Activated CD8-positive, alpha-beta memory T cell treated with anti-CD3 and anti-CD28 coated beads, Interleukin-2, amount 10 ng/mL, durations not matched to agents 7 days and 5 days (primary cell): ENCODE measurements at regions not wholly inside any gene's neighbourhood (a gene's known extent, or its start where the extent isn't known, plus 50 kb on each side); places are given as distances from the start of the nearest gene placed in this dataset.

Source experiments
- ATAC-seq: fragments of 150-1000 bp; cut with Tn5 transposase; one replicate; pipeline ENCODE4 v1.10.0; 2021; ENCODE audit warnings: moderate library complexity
- CTCF ChIA-PET: fragments of 350-600 bp; sonication (Branson Sonifier 250); formaldehyde crosslinking; loops from one replicate; lab custom pipeline; 2021; ENCODE audit warnings: antibody characterized with exemption; lab: Charles Lee
- DNase-seq: peaks from one replicate; pipeline ENCODE4 v3.0.0-alpha.2; 2020
- H3K27ac Mint-ChIP-seq: one replicate; pipeline ENCODE4 v1.8.0; 2021; ENCODE audit warnings: mild to moderate bottlenecking, mixed read lengths
- H3K27me3 Mint-ChIP-seq: one replicate; pipeline ENCODE4 v1.8.0; 2021; ENCODE audit warnings: mixed read lengths
- H3K36me3 Mint-ChIP-seq: one replicate; pipeline ENCODE4 v1.8.0; 2021; ENCODE audit warnings: mild to moderate bottlenecking, mixed read lengths
- H3K4me1 Mint-ChIP-seq: one replicate; pipeline ENCODE4 v1.8.0; 2021; ENCODE audit warnings: mixed read lengths
- H3K4me3 Mint-ChIP-seq: one replicate; pipeline ENCODE4 v1.8.0; 2021; ENCODE audit warnings: mild to moderate bottlenecking, moderate library complexity, mixed read lengths
- H3K9me3 Mint-ChIP-seq: one replicate; pipeline ENCODE4 v1.8.0; 2022; ENCODE audit warnings: low read depth, mixed read lengths

GRCh38 chr3:25940935-25941334 lies 151.0 kb downstream of the OXSM start:
- H3K9me3 Mint-ChIP-seq = peaks cover 2% of the 10 kb centered on the region
- no peaks in the 10 kb centered on the region for H3K27me3 Mint-ChIP-seq
- H3K4me3 Mint-ChIP-seq = no peak overlapping the region
- DNase-seq = no peak
- H3K27ac Mint-ChIP-seq = no peak overlapping the region
- CTCF ChIA-PET = no interaction called here
- H3K4me1 Mint-ChIP-seq = no peaks in the 10 kb centered on the region
- H3K36me3 Mint-ChIP-seq = no peaks in the 10 kb centered on the region
- ATAC-seq = no peak

- no peaks in the 10 kb centered on the region for H3K4me1 Mint-ChIP-seq
- no peaks in the 10 kb centered on the region for H3K27me3 Mint-ChIP-seq
- H3K4me3 Mint-ChIP-seq = no peak overlapping the region
- H3K36me3 Mint-ChIP-seq = no peaks in the 10 kb centered on the region
- DNase-seq (no peak), ATAC-seq (no peak)
- H3K9me3 Mint-ChIP-seq = peaks cover 2% of the 10 kb centered on the region
- CTCF ChIA-PET = no interaction called here
- no peak overlapping the region for H3K27ac Mint-ChIP-seq
These were observed 154.4 kb downstream of the OXSM start for GRCh38 chr3:25944329-25944728.

GRCh38 chr3:25945366-25945765 lies 155.5 kb downstream of the OXSM start:
- DNase-seq (no peak), ATAC-seq (no peak)
- Mint-ChIP-seq H3K27ac (no peak overlapping the region), H3K4me3 (no peak overlapping the region), H3K4me1 (no peaks in the 10 kb centered on the region), H3K36me3 (no peaks in the 10 kb centered on the region), H3K9me3 (peaks cover 2% of the 10 kb centered on the region), H3K27me3 (no peaks in the 10 kb centered on the region)
- CTCF ChIA-PET = no interaction called here

- CTCF ChIA-PET = no interaction called here
- Mint-ChIP-seq H3K4me3 (no peak overlapping the region), H3K4me1 (no peaks in the 10 kb centered on the region), H3K27ac (no peak overlapping the region), H3K9me3 (peaks cover 2% of the 10 kb centered on the region), H3K36me3 (no peaks in the 10 kb centered on the region), H3K27me3 (no peaks in the 10 kb centered on the region)
- DNase-seq (no peak), ATAC-seq (no peak)
These were observed 155.9 kb downstream of the OXSM start for GRCh38 chr3:25945836-25946235.

GRCh38 chr3:25952133-25952532 lies 162.2 kb downstream of the OXSM start:
- no peak overlapping the region for H3K4me3 Mint-ChIP-seq
- CTCF ChIA-PET = no interaction called here
- no peaks in the 10 kb centered on the region for H3K9me3 Mint-ChIP-seq
- H3K4me1 Mint-ChIP-seq = no peaks in the 10 kb centered on the region
- H3K27ac Mint-ChIP-seq = no peak overlapping the region
- H3K27me3 Mint-ChIP-seq = no peaks in the 10 kb centered on the region
- ATAC-seq = no peak
- no peaks in the 10 kb centered on the region for H3K36me3 Mint-ChIP-seq
- DNase-seq = no peak

GRCh38 chr3:25957026-25957425 lies 167.1 kb downstream of the OXSM start:
- no peak for DNase-seq
- Mint-ChIP-seq H3K9me3 (no peaks in the 10 kb centered on the region), H3K36me3 (no peaks in the 10 kb centered on the region), H3K4me1 (no peaks in the 10 kb centered on the region), H3K4me3 (no peak overlapping the region), H3K27ac (no peak overlapping the region), H3K27me3 (no peaks in the 10 kb centered on the region)
- CTCF ChIA-PET = no interaction called here
- ATAC-seq = no peak

- Mint-ChIP-seq H3K4me3 (no peak overlapping the region), H3K27ac (no peak overlapping the region)
These were observed 170.9 kb downstream of the OXSM start for GRCh38 chr3:25960776-25961175.

GRCh38 chr3:25962255-25962654 lies 172.4 kb downstream of the OXSM start:
- Mint-ChIP-seq H3K36me3 (no peaks in the 10 kb centered on the region), H3K9me3 (no peaks in the 10 kb centered on the region), H3K4me3 (no peak overlapping the region), H3K27me3 (no peaks in the 10 kb centered on the region), H3K27ac (no peak overlapping the region), H3K4me1 (no peaks in the 10 kb centered on the region)
- DNase-seq = no peak
- ATAC-seq = no peak
- CTCF ChIA-PET = no interaction called here

More at GRCh38 chr3:25960776-25961175, 170.9 kb downstream of the OXSM start:
- no peaks in the 10 kb centered on the region for H3K4me1 Mint-ChIP-seq
- DNase-seq = no peak
- no peaks in the 10 kb centered on the region for H3K36me3 Mint-ChIP-seq
- no peaks in the 10 kb centered on the region for H3K9me3 Mint-ChIP-seq
- no peak for ATAC-seq
- no peaks in the 10 kb centered on the region for H3K27me3 Mint-ChIP-seq
- CTCF ChIA-PET = no interaction called here

- CTCF ChIA-PET = no interaction called here
- no peak overlapping the region for H3K27ac Mint-ChIP-seq
These were observed 174.3 kb downstream of the OXSM start for GRCh38 chr3:25964141-25964540.

GRCh38 chr3:25967385-25967784 lies 177.5 kb downstream of the OXSM start:
- Mint-ChIP-seq H3K9me3 (no peaks in the 10 kb centered on the region), H3K36me3 (no peaks in the 10 kb centered on the region), H3K27ac (no peak overlapping the region), H3K4me3 (no peak overlapping the region), H3K4me1 (no peaks in the 10 kb centered on the region), H3K27me3 (no peaks in the 10 kb centered on the region)
- CTCF ChIA-PET = no interaction called here
- ATAC-seq (no peak), DNase-seq (no peak)

More at GRCh38 chr3:25964141-25964540, 174.3 kb downstream of the OXSM start:
- DNase-seq (no peak), ATAC-seq (no peak)
- H3K4me3 Mint-ChIP-seq = no peak overlapping the region
- H3K4me1 Mint-ChIP-seq = no peaks in the 10 kb centered on the region
- H3K36me3 Mint-ChIP-seq = no peaks in the 10 kb centered on the region
- H3K27me3 Mint-ChIP-seq = no peaks in the 10 kb centered on the region
- no peaks in the 10 kb centered on the region for H3K9me3 Mint-ChIP-seq

- CTCF ChIA-PET = no interaction called here
- Mint-ChIP-seq H3K27ac (no peak overlapping the region), H3K27me3 (no peaks in the 10 kb centered on the region), H3K9me3 (no peaks in the 10 kb centered on the region), H3K4me3 (no peak overlapping the region), H3K4me1 (no peaks in the 10 kb centered on the region), H3K36me3 (no peaks in the 10 kb centered on the region)
- DNase-seq (no peak), ATAC-seq (no peak)
These were observed 181.8 kb downstream of the OXSM start for GRCh38 chr3:25971736-25972135.

GRCh38 chr3:25973122-25973521 lies 183.2 kb downstream of the OXSM start:
- CTCF ChIA-PET = no interaction called here
- no peaks in the 10 kb centered on the region for H3K27me3 Mint-ChIP-seq
- no peak for ATAC-seq
- H3K4me1 Mint-ChIP-seq = no peaks in the 10 kb centered on the region
- H3K36me3 Mint-ChIP-seq = no peaks in the 10 kb centered on the region
- H3K4me3 Mint-ChIP-seq = no peak overlapping the region
- no peaks in the 10 kb centered on the region for H3K9me3 Mint-ChIP-seq
- DNase-seq = no peak
- no peak overlapping the region for H3K27ac Mint-ChIP-seq

- CTCF ChIA-PET = no interaction called here
- H3K9me3 Mint-ChIP-seq = no peaks in the 10 kb centered on the region
- ATAC-seq (no peak), DNase-seq (no peak)
- no peaks in the 10 kb centered on the region for H3K27me3 Mint-ChIP-seq
- H3K36me3 Mint-ChIP-seq = no peaks in the 10 kb centered on the region
- no peak overlapping the region for H3K27ac Mint-ChIP-seq
- no peaks in the 10 kb centered on the region for H3K4me1 Mint-ChIP-seq
- H3K4me3 Mint-ChIP-seq = no peak overlapping the region
These were observed 192.9 kb downstream of the OXSM start for GRCh38 chr3:25982756-25983155.

GRCh38 chr3:25985621-25986020 lies 195.7 kb downstream of the OXSM start:
- H3K27ac Mint-ChIP-seq = no peak overlapping the region
- H3K27me3 Mint-ChIP-seq = no peaks in the 10 kb centered on the region
- H3K4me1 Mint-ChIP-seq = no peaks in the 10 kb centered on the region
- H3K36me3 Mint-ChIP-seq = no peaks in the 10 kb centered on the region
- no peaks in the 10 kb centered on the region for H3K9me3 Mint-ChIP-seq
- no peak overlapping the region for H3K4me3 Mint-ChIP-seq
- CTCF ChIA-PET = no interaction called here
- ATAC-seq = no peak
- no peak for DNase-seq

- no peak for DNase-seq
- Mint-ChIP-seq H3K36me3 (no peaks in the 10 kb centered on the region), H3K9me3 (peaks cover 5% of the 10 kb centered on the region), H3K27me3 (no peaks in the 10 kb centered on the region), H3K27ac (no peak overlapping the region), H3K4me3 (no peak overlapping the region), H3K4me1 (no peaks in the 10 kb centered on the region)
- ATAC-seq = no peak
- CTCF ChIA-PET = no interaction called here
These were observed 202.7 kb downstream of the OXSM start for GRCh38 chr3:25992606-25993005.
